HepG2 (cell line): ENCODE measurements at regions not wholly inside any gene's neighbourhood (a gene's known extent, or its start where the extent isn't known, plus 50 kb on each side); places are given as distances from the start of the nearest gene placed in this dataset.

ENCODE experiments used
- ATAC-seq: fragments of 200-7000 bp; cut with Tn5 transposase; 3 replicates; pipeline ENCODE4 v1.9.1; 2020; ENCODE audit warnings: mild to moderate bottlenecking, moderate library complexity
- BruUV-seq: library from RNA; stranded (reverse); fragments of 400-500 nt; replicated peaks from 2 replicates; lab custom pipeline; 2021; lab: Mats Ljungman, UMichigan
- CTCF ChIA-PET: fragments of 300-600 bp; formaldehyde crosslinking; extraction: SDS; loops from one replicate; lab custom pipeline; 2021; ENCODE audit warnings: low total read pairs, inconsistent platforms, low intra/inter-chr PET ratio; lab: Yijun Ruan, JAX
- POLR2A ChIA-PET: fragments of 350-600 bp; sonication (Branson Sonifier 250); formaldehyde crosslinking; loops from one replicate; lab custom pipeline; 2020; ENCODE audit warnings: antibody characterized with exemption, inconsistent platforms; lab: Yijun Ruan, JAX
- DNase-seq: peaks from one replicate; pipeline ENCODE4 v3.0.0-alpha.2; 2015; ENCODE audit warnings: low spot score
- FAIRE-seq: peaks from 3 replicates; lab custom pipeline; 2011; peaks lifted over from hg19 to GRCh38; lab: Jason Lieb, UNC
- H2AFZ ChIP-seq: one replicate; pipeline ENCODE4 v1.6.1; 2011; ENCODE audit warnings: low read length, inconsistent platforms
- H3K27ac ChIP-seq: fragments of 300-600 bp; 3 replicates; pipeline ENCODE4 v1.8.0; 2011; ENCODE audit warnings: mixed run types, mild to moderate bottlenecking, mixed read lengths, low read length, inconsistent platforms; ENCODE audit not compliant: insufficient read depth; ENCODE audit errors: extremely low read length
- H3K27me3 ChIP-seq, 2 experiments: fragments of 200-600 bp in 1 of 2; 2 replicates in 1 of 2; 3 replicates in 1 of 2; pipeline versions ENCODE4 v1.6.0 to v1.8.0; 2011; ENCODE audit warnings: low read length in 2 of 2, mild to moderate bottlenecking in 2 of 2, moderate library complexity in 2 of 2, inconsistent platforms in 1 of 2; ENCODE audit not compliant: insufficient read depth in 2 of 2, control insufficient read depth in 1 of 2
- H3K36me3 ChIP-seq, 2 experiments: fragments of 200-600 bp in 1 of 2; replicated peaks in 1 of 2; 2 replicates in 1 of 2; 3 replicates in 1 of 2; pipeline versions ENCODE4 v1.5.1 to v1.8.0; 2011; ENCODE audit warnings: low read length in 2 of 2, inconsistent platforms in 1 of 2; ENCODE audit not compliant: insufficient read depth in 2 of 2, control insufficient read depth in 1 of 2
- H3K4me1 ChIP-seq: 2 replicates; pipeline ENCODE4 v1.5.1; 2012; ENCODE audit warnings: low read length, inconsistent platforms; ENCODE audit not compliant: insufficient read depth
- H3K4me2 ChIP-seq: 2 replicates; pipeline ENCODE4 v1.6.0; 2011; ENCODE audit warnings: low read depth, low read length, inconsistent platforms
- H3K4me3 ChIP-seq, 3 experiments: fragments of 200-600 bp in 1 of 3; sonication (generic), shearing (Covaris generic) in 1 of 3; replicated peaks in 1 of 3; 2 replicates each; pipeline ENCODE4 v1.5.1; 2011 to 2016; ENCODE audit warnings: low read length in 3 of 3, inconsistent platforms in 2 of 3, low read depth in 2 of 3, mild to moderate bottlenecking in 2 of 3, control low read depth in 1 of 3, mixed read lengths in 1 of 3; ENCODE audit not compliant: insufficient read depth in 1 of 3
- H3K79me2 ChIP-seq: one replicate; pipeline ENCODE4 v1.6.1; 2011; ENCODE audit warnings: low read length, inconsistent platforms; ENCODE audit not compliant: insufficient read depth
- H3K9ac ChIP-seq: 2 replicates; pipeline ENCODE4 v1.6.0; 2011; ENCODE audit warnings: mild to moderate bottlenecking, low read depth, low read length, inconsistent platforms; ENCODE audit not compliant: insufficient read depth
- H3K9me3 ChIP-seq: 2 replicates; pipeline ENCODE4 v1.5.1; 2012; ENCODE audit warnings: mild to moderate bottlenecking, low read length
- H4K20me1 ChIP-seq: 2 replicates; pipeline ENCODE4 v1.6.0; 2011; ENCODE audit warnings: inconsistent platforms, mild to moderate bottlenecking, low read length, moderate library complexity; ENCODE audit not compliant: insufficient read depth
- ARID4A ChIP-seq: sonication (generic); formaldehyde crosslinking; IDR thresholded peaks from 2 replicates; pipeline ENCODE4 v1.5.0; 2020; ENCODE audit warnings: mild to moderate bottlenecking, missing genetic modification reagents, borderline replicate concordance
- HDAC1 ChIP-seq: sonication (generic); formaldehyde crosslinking; IDR thresholded peaks from 2 replicates; pipeline ENCODE4 v1.5.1; 2020; ENCODE audit warnings: mild to moderate bottlenecking, missing genetic modification reagents
- HIVEP1 ChIP-seq: sonication (generic); formaldehyde crosslinking; IDR thresholded peaks from 2 replicates; pipeline ENCODE4 v1.4.0; 2020; ENCODE audit warnings: mild to moderate bottlenecking, missing genetic modification reagents
- MED1 ChIP-seq: sonication (generic); formaldehyde crosslinking; IDR thresholded peaks from 2 replicates; pipeline ENCODE4 v1.4.0; 2020; ENCODE audit warnings: missing genetic modification reagents
- PRMT3 ChIP-seq: sonication (generic); formaldehyde crosslinking; IDR thresholded peaks from 2 replicates; pipeline ENCODE4 v1.8.1; 2022; ENCODE audit warnings: low read depth, mild to moderate bottlenecking, moderate library complexity, missing genetic modification reagents, borderline replicate concordance
- SRSF1 ChIP-seq: fragments of 200-400 bp; formaldehyde crosslinking; optimal IDR thresholded peaks from 2 replicates; pipeline ENCODE3; 2017; ENCODE audit warnings: mild to moderate bottlenecking, low read depth, low read length, moderate library complexity
- XRCC5 ChIP-seq: fragments of 200-400 bp; formaldehyde crosslinking; optimal IDR thresholded peaks from 2 replicates; pipeline ENCODE3; 2017; ENCODE audit warnings: mild to moderate bottlenecking, low read length
- ZNF414 ChIP-seq: sonication (generic); formaldehyde crosslinking; IDR thresholded peaks from 2 replicates; pipeline ENCODE4 v1.5.0; 2020; ENCODE audit warnings: missing genetic modification reagents
- ZNF709 ChIP-seq: sonication (generic); formaldehyde crosslinking; IDR thresholded peaks from 2 replicates; pipeline ENCODE4 v1.5.0; 2020; ENCODE audit warnings: mild to moderate bottlenecking, missing genetic modification reagents
- ZNF761 ChIP-seq: sonication (generic); formaldehyde crosslinking; conservative IDR thresholded peaks from 2 replicates; pipeline ENCODE4 v1.4.0; 2020; ENCODE audit warnings: mild to moderate bottlenecking, missing genetic modification reagents
- ZNF83 ChIP-seq: sonication (generic); formaldehyde crosslinking; IDR thresholded peaks from 2 replicates; pipeline ENCODE4 v1.4.0; 2020; ENCODE audit warnings: missing genetic modification reagents, mild to moderate bottlenecking, borderline replicate concordance
- WGBS: methylation state at CpG from one replicate; pipeline ENCODE4 v1.1.6; 2017; ENCODE audit warnings: low lambda C conversion rate; 5-methylcytosine and 5-hydroxymethylcytosine counted together
- in situ Hi-C: cut with HindIII; loops from 2 replicates; pipeline ENCODE4 v1.10.0; 2017; ENCODE audit warnings: low pct_unique_long_range_greater_than_20kb; ENCODE audit not compliant: extremely low pct_ligation_motif_present
- intact Hi-C: fragments of 100-400 bp; cut with micrococcal nuclease; formaldehyde crosslinking; loops from one replicate; pipeline ENCODE4 v1.10.0; 2022; ENCODE audit not compliant: unreplicated experiment
- TF ChIP-seq, protein P1 (sequence below): sonication (generic); formaldehyde crosslinking; IDR thresholded peaks from 2 replicates; pipeline ENCODE4 v1.4.0; 2020; ENCODE audit warnings: mild to moderate bottlenecking, missing genetic modification reagents

DNA sequence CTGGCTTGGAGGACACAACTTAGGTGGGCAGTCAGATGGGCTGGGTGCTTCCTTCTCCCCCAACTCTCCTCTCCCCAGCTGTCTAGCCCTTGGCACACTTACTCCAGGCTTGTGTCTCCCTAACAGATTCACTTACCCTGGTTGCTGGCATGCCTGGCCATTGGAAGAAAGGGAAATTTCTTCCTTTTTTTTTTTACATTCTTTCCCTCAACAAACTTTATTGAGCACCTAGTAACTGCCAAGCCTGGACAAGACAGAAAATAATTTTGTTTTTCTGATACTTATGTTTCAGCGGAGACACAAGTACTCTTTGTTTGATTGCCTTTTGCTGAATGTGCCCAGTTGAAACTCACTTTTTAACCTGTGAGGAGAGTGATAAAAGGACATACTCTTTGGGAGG, 144.3 kb upstream of the KCNJ6 start:
- H3K4me3 ChIP-seq, result no peak overlapping the region
- in situ Hi-C loops, result no loop called here
- H4K20me1 ChIP-seq, result no peaks in the 10 kb centered on the region
- FAIRE-seq (no peak), ATAC-seq (no peak), DNase-seq (no peak)
- H3K36me3 ChIP-seq, result no peaks in the 10 kb centered on the region
- TF ChIP-seq ZNF83, result no peak
- TF ChIP-seq ZNF761, result no peak
- TF ChIP-seq ZNF709 (CRISPR knock-in tag), result no peak
- TF ChIP-seq XRCC5, result no peak
- H2AFZ ChIP-seq, result no peak overlapping the region
- H3K27ac ChIP-seq, result no peak overlapping the region
- H3K9me3 ChIP-seq, result peaks cover 49% of the 10 kb centered on the region
- CTCF ChIA-PET, result no interaction called here
- no peaks in the 10 kb centered on the region for H3K4me1 ChIP-seq
- H3K4me2 ChIP-seq, result no peak overlapping the region
- no peaks in the 10 kb centered on the region for H3K79me2 ChIP-seq
- intact Hi-C loops, result no loop called here
- no peak overlapping the region for H3K9ac ChIP-seq
- no peaks in the 10 kb centered on the region for H3K27me3 ChIP-seq
- POLR2A ChIA-PET, result no interaction called here
- no TSS peak for BruUV-seq
- 59% methylated on average over 1 of the region's 1 CpG for WGBS

GRCh38 chr21:38067086-38067739, 151.0 kb upstream of the KCNJ6 start:
- intact Hi-C loops, result no loop called here
- BruUV-seq, result no TSS peak
- Histone ChIP-seq H3K4me1 (no peaks in the 10 kb centered on the region), H3K79me2 (no peaks in the 10 kb centered on the region), H3K4me2 (no peak overlapping the region), H2AFZ (no peak overlapping the region), H3K9ac (no peak overlapping the region), H3K9me3 (peaks cover 11% of the 10 kb centered on the region; the same call in 1 of the 2 replicates), H3K27me3 (no peaks in the 10 kb centered on the region), H3K36me3 (no peaks in the 10 kb centered on the region), H4K20me1 (no peaks in the 10 kb centered on the region), H3K4me3 (no peak overlapping the region), H3K27ac (no peak overlapping the region)
- no peak for DNase-seq
- no peak for FAIRE-seq
- POLR2A ChIA-PET, result no interaction called here
- in situ Hi-C loops, result no loop called here
- 3% methylated on average over 3 of the region's 3 CpGs for WGBS
- CTCF ChIA-PET, result no interaction called here
- no peak for ATAC-seq
- TF ChIP-seq MED1 (no peak), HDAC1 (no peak), HIVEP1 (CRISPR knock-in tag) (no peak), ARID4A (CRISPR knock-in tag) (no peak), SRSF1 (no peak), PRMT3 (CRISPR knock-in tag) (no peak), ZNF414 (CRISPR knock-in tag) (no peak), ZNF709 (CRISPR knock-in tag) (no peak)
- TF ChIP-seq, protein P1, sequence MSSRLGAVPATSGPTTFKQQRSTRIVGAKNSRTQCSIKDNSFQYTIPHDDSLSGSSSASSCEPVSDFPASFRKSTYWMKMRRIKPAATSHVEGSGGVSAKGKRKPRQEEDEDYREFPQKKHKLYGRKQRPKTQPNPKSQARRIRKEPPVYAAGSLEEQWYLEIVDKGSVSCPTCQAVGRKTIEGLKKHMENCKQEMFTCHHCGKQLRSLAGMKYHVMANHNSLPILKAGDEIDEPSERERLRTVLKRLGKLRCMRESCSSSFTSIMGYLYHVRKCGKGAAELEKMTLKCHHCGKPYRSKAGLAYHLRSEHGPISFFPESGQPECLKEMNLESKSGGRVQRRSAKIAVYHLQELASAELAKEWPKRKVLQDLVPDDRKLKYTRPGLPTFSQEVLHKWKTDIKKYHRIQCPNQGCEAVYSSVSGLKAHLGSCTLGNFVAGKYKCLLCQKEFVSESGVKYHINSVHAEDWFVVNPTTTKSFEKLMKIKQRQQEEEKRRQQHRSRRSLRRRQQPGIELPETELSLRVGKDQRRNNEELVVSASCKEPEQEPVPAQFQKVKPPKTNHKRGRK (CRISPR knock-in tag), result no peak
